WTC11 (cell line): ENCODE measurements at regions not wholly inside any gene's neighbourhood (a gene's known extent, or its start where the extent isn't known, plus 50 kb on each side); places are given as distances from the start of the nearest gene placed in this dataset.

Experiments
- ATAC-seq: fragments of 200-7000 bp; cut with Tn5 transposase; 2 replicates; pipeline ENCODE4 v1.10.0; 2021; ENCODE audit warnings: mild to moderate bottlenecking, moderate library complexity
- CTCF ChIA-PET: fragments of 300-600 bp; sonication (Branson Sonifier 250); formaldehyde crosslinking; loops from one replicate; lab custom pipeline; 2021; ENCODE audit warnings: antibody characterized with exemption; lab: Charles Lee
- POLR2A ChIA-PET: fragments of 350-600 bp; sonication (Branson Sonifier 250); formaldehyde crosslinking; loops from one replicate; lab custom pipeline; 2021; ENCODE audit warnings: antibody characterized with exemption; lab: Charles Lee
- DNase-seq: peaks from one replicate; pipeline ENCODE4 v3.0.0; 2021; ENCODE audit warnings: low spot score
- H3K27ac Mint-ChIP-seq: 2 replicates; pipeline ENCODE4 v1.8.0; 2021; ENCODE audit warnings: mixed read lengths
- H3K27me3 Mint-ChIP-seq: 2 replicates; pipeline ENCODE4 v1.8.0; 2021; ENCODE audit warnings: low read depth, mild to moderate bottlenecking, moderate library complexity, mixed read lengths
- H3K36me3 Mint-ChIP-seq: 2 replicates; pipeline ENCODE4 v1.8.0; 2021; ENCODE audit warnings: mixed read lengths
- H3K4me1 Mint-ChIP-seq: 2 replicates; pipeline ENCODE4 v1.8.0; 2022; ENCODE audit warnings: mixed read lengths
- H3K4me3 Mint-ChIP-seq: 2 replicates; pipeline ENCODE4 v1.8.0; 2021; ENCODE audit warnings: mild to moderate bottlenecking, moderate library complexity, mixed read lengths
- H3K9me3 Mint-ChIP-seq: 2 replicates; pipeline ENCODE4 v1.8.0; 2021; ENCODE audit warnings: mixed read lengths
- ATF3 ChIP-seq: sonication (generic); formaldehyde crosslinking; conservative IDR thresholded peaks from 2 replicates; pipeline ENCODE4 v1.8.1; 2022; ENCODE audit warnings: mild to moderate bottlenecking, missing genetic modification reagents
- ATF6 ChIP-seq: sonication (generic); formaldehyde crosslinking; IDR thresholded peaks from 2 replicates; pipeline ENCODE4 v1.8.1; 2023; ENCODE audit warnings: mild to moderate bottlenecking, missing genetic modification reagents
- CREB1 ChIP-seq: sonication (generic); formaldehyde crosslinking; IDR thresholded peaks from 2 replicates; pipeline ENCODE4 v1.8.0; 2023; ENCODE audit warnings: mild to moderate bottlenecking, missing genetic modification reagents
- CREM ChIP-seq: sonication (generic); formaldehyde crosslinking; IDR thresholded peaks from 2 replicates; pipeline ENCODE4 v1.8.1; 2022; ENCODE audit warnings: mild to moderate bottlenecking, missing genetic modification reagents, moderate library complexity
- E2F5 ChIP-seq: sonication (generic); formaldehyde crosslinking; IDR thresholded peaks from 2 replicates; pipeline ENCODE4 v1.8.1; 2022; ENCODE audit warnings: mild to moderate bottlenecking, moderate library complexity, missing genetic modification reagents
- ESRRA ChIP-seq: sonication (generic); formaldehyde crosslinking; IDR thresholded peaks from 2 replicates; pipeline ENCODE4 v1.8.1; 2022; ENCODE audit warnings: mild to moderate bottlenecking, missing genetic modification reagents, borderline replicate concordance
- ETV6 ChIP-seq: sonication (generic); formaldehyde crosslinking; IDR thresholded peaks from 2 replicates; pipeline ENCODE4 v1.8.1; 2022; ENCODE audit warnings: mild to moderate bottlenecking, missing genetic modification reagents
- FOXJ3 ChIP-seq: sonication (generic); formaldehyde crosslinking; IDR thresholded peaks from 2 replicates; pipeline ENCODE4 v1.9.0; 2021; ENCODE audit warnings: missing genetic modification reagents, mild to moderate bottlenecking, borderline replicate concordance
- FOXK1 ChIP-seq: sonication (generic); formaldehyde crosslinking; IDR thresholded peaks from 2 replicates; pipeline ENCODE4 v1.8.0; 2022; ENCODE audit warnings: mild to moderate bottlenecking, moderate library complexity, missing genetic modification reagents
- GRHL2 ChIP-seq: fragments of 250-450 bp; sonication (Bioruptor Pico); IDR thresholded peaks from 2 replicates; pipeline ENCODE4 v1.8.0; 2022; ENCODE audit warnings: mild to moderate bottlenecking, moderate library complexity; ENCODE audit not compliant: insufficient replicate concordance, severe bottlenecking
- MYBL2 ChIP-seq: sonication (generic); formaldehyde crosslinking; IDR thresholded peaks from 2 replicates; pipeline ENCODE4 v1.8.1; 2023; ENCODE audit warnings: mild to moderate bottlenecking, moderate library complexity, missing genetic modification reagents
- NR1H2 ChIP-seq: sonication (generic); formaldehyde crosslinking; IDR thresholded peaks from 2 replicates; pipeline ENCODE4 v1.9.0; 2021; ENCODE audit warnings: mild to moderate bottlenecking, moderate library complexity, missing genetic modification reagents
- OVOL2 ChIP-seq: fragments of 250-450 bp; sonication (Bioruptor Pico); IDR thresholded peaks from 2 replicates; pipeline ENCODE4 v1.9.0; 2021; ENCODE audit warnings: mild to moderate bottlenecking, borderline replicate concordance
- SMAD3 ChIP-seq: sonication (generic); formaldehyde crosslinking; IDR thresholded peaks from 2 replicates; pipeline ENCODE4 v1.8.0; 2022; ENCODE audit warnings: missing genetic modification reagents, mild to moderate bottlenecking, borderline replicate concordance
- STAT6 ChIP-seq: sonication (generic); formaldehyde crosslinking; conservative IDR thresholded peaks from 2 replicates; pipeline ENCODE4 v1.8.1; 2023; ENCODE audit warnings: mild to moderate bottlenecking, low read depth, missing genetic modification reagents, moderate library complexity
- TEAD4 ChIP-seq: sonication (generic); formaldehyde crosslinking; IDR thresholded peaks from 2 replicates; pipeline ENCODE4 v1.8.0; 2022; ENCODE audit warnings: mild to moderate bottlenecking, missing genetic modification reagents
- TP53 ChIP-seq: sonication (generic); formaldehyde crosslinking; IDR thresholded peaks from 2 replicates; pipeline ENCODE4 v1.8.1; 2023; ENCODE audit warnings: mild to moderate bottlenecking, missing genetic modification reagents
- ZBTB21 ChIP-seq: sonication (generic); formaldehyde crosslinking; IDR thresholded peaks from 2 replicates; pipeline ENCODE4 v1.8.1; 2023; ENCODE audit warnings: mild to moderate bottlenecking, missing genetic modification reagents, borderline replicate concordance
- ZNF121 ChIP-seq: sonication (generic); formaldehyde crosslinking; IDR thresholded peaks from 2 replicates; pipeline ENCODE4 v1.8.0; 2023; ENCODE audit warnings: missing genetic modification reagents
- ZNF138 ChIP-seq: sonication (generic); formaldehyde crosslinking; conservative IDR thresholded peaks from 2 replicates; pipeline ENCODE4 v1.8.1; 2022; ENCODE audit warnings: mild to moderate bottlenecking, moderate library complexity, missing genetic modification reagents
- ZNF219 ChIP-seq: sonication (generic); formaldehyde crosslinking; IDR thresholded peaks from 2 replicates; pipeline ENCODE4 v1.8.0; 2023; ENCODE audit warnings: missing genetic modification reagents, mild to moderate bottlenecking, borderline replicate concordance
- ZNF671 ChIP-seq: fragments of 250-450 bp; sonication (Bioruptor Pico); IDR thresholded peaks from 2 replicates; pipeline ENCODE4 v1.8.0; 2021; ENCODE audit warnings: mild to moderate bottlenecking
- TF ChIP-seq, protein P1 (sequence below): fragments of 200-600 bp; IDR thresholded peaks from 2 replicates; pipeline ENCODE4 v1.8.0; 2022; ENCODE audit warnings: antibody characterized with exemption
- TF ChIP-seq, protein P2 (sequence below): sonication (generic); formaldehyde crosslinking; IDR thresholded peaks from 2 replicates; pipeline ENCODE4 v1.8.0; 2023; ENCODE audit warnings: missing genetic modification reagents

- CTCF ChIA-PET, result no interaction called here
- Mint-ChIP-seq H3K4me1 (peaks cover 8% of the 10 kb centered on the region), H3K36me3 (no peaks in the 10 kb centered on the region), H3K27ac (no peak overlapping the region), H3K9me3 (no peaks in the 10 kb centered on the region), H3K27me3 (no peaks in the 10 kb centered on the region), H3K4me3 (no peak overlapping the region)
- ATAC-seq, result no peak
- no peak for DNase-seq
- TF ChIP-seq, protein P1, sequence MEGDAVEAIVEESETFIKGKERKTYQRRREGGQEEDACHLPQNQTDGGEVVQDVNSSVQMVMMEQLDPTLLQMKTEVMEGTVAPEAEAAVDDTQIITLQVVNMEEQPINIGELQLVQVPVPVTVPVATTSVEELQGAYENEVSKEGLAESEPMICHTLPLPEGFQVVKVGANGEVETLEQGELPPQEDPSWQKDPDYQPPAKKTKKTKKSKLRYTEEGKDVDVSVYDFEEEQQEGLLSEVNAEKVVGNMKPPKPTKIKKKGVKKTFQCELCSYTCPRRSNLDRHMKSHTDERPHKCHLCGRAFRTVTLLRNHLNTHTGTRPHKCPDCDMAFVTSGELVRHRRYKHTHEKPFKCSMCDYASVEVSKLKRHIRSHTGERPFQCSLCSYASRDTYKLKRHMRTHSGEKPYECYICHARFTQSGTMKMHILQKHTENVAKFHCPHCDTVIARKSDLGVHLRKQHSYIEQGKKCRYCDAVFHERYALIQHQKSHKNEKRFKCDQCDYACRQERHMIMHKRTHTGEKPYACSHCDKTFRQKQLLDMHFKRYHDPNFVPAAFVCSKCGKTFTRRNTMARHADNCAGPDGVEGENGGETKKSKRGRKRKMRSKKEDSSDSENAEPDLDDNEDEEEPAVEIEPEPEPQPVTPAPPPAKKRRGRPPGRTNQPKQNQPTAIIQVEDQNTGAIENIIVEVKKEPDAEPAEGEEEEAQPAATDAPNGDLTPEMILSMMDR, result no peak
- TF ChIP-seq, protein P2, sequence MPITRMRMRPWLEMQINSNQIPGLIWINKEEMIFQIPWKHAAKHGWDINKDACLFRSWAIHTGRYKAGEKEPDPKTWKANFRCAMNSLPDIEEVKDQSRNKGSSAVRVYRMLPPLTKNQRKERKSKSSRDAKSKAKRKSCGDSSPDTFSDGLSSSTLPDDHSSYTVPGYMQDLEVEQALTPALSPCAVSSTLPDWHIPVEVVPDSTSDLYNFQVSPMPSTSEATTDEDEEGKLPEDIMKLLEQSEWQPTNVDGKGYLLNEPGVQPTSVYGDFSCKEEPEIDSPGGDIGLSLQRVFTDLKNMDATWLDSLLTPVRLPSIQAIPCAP (CRISPR knock-in tag), result no peak
- TF ChIP-seq ZNF138 (CRISPR knock-in tag), result no peak
- POLR2A ChIA-PET, result no interaction called here
Measured at GRCh38 chr11:92770981-92771380, 198.5 kb upstream of the MTNR1B start.

- ATAC-seq (no peak), DNase-seq (no peak)
- CTCF ChIA-PET, result no interaction called here
- Mint-ChIP-seq H3K4me3 (no peak overlapping the region), H3K9me3 (no peaks in the 10 kb centered on the region), H3K27ac (no peak overlapping the region), H3K27me3 (no peaks in the 10 kb centered on the region), H3K4me1 (peaks cover under 1% of the 10 kb centered on the region), H3K36me3 (no peaks in the 10 kb centered on the region)
- POLR2A ChIA-PET, result no interaction called here
- TF ChIP-seq SMAD3 (no peak), ZBTB21 (CRISPR knock-in tag) (no peak), CREM (CRISPR knock-in tag) (no peak), MYBL2 (CRISPR knock-in tag) (no peak), ATF3 (CRISPR knock-in tag) (no peak), ZNF121 (CRISPR knock-in tag) (no peak), ESRRA (CRISPR knock-in tag) (no peak), NR1H2 (CRISPR knock-in tag) (no peak), ETV6 (CRISPR knock-in tag) (no peak), FOXJ3 (CRISPR knock-in tag) (no peak), STAT6 (CRISPR knock-in tag) (no peak)
Measured at GRCh38 chr11:92771701-92772100, 197.8 kb upstream of the MTNR1B start.

- DNase-seq (no peak), ATAC-seq (no peak)
- CTCF ChIA-PET, result no interaction called here
- POLR2A ChIA-PET, result no interaction called here
- H3K4me1 Mint-ChIP-seq, result peaks cover 22% of the 10 kb centered on the region
- no peak overlapping the region for H3K27ac Mint-ChIP-seq
- no peaks in the 10 kb centered on the region for H3K27me3 Mint-ChIP-seq
- no peaks in the 10 kb centered on the region for H3K9me3 Mint-ChIP-seq
- no peak overlapping the region for H3K4me3 Mint-ChIP-seq
- no peaks in the 10 kb centered on the region for H3K36me3 Mint-ChIP-seq
- TF ChIP-seq E2F5, result no peak
- TF ChIP-seq OVOL2 (CRISPR knock-in tag), result no peak
- TF ChIP-seq FOXK1 (CRISPR knock-in tag), result no peak
- no peak for TF ChIP-seq TEAD4 (CRISPR knock-in tag)
- TF ChIP-seq ZNF219 (CRISPR knock-in tag), result no peak
- no peak for TF ChIP-seq TP53 (CRISPR knock-in tag)
- TF ChIP-seq FOXJ3 (CRISPR knock-in tag), result no peak
- no peak for TF ChIP-seq ATF6
- TF ChIP-seq CREB1 (CRISPR knock-in tag), result no peak
- no peak for TF ChIP-seq ZNF671 (CRISPR knock-in tag)
- TF ChIP-seq GRHL2 (CRISPR knock-in tag), result no peak
- no peak for TF ChIP-seq ATF3 (CRISPR knock-in tag)
Measured at GRCh38 chr11:92775003-92775676, 194.3 kb upstream of the MTNR1B start.
